ENCODE measurements at regions not wholly inside any gene's neighbourhood (a gene's known extent, or its start where the extent isn't known, plus 50 kb on each side); places are given as distances from the start of the nearest gene placed in this dataset.

- H3K4me1 ChIP-seq (ENCODE audit: control insufficient read depth in 2 of 2, insufficient read depth in 2 of 2, low read length in 2 of 2), result peaks cover 6 to 7% of the 10 kb centered on the region in 2 donors
- H3K27me3 ChIP-seq (replicated peaks in 1 of 4; ENCODE audit: control extremely low read depth in 1 of 4, control insufficient read depth in 3 of 4, insufficient read depth in 4 of 4, low read length in 3 of 4), result no peaks in the 10 kb centered on the region
- no peaks in the 10 kb centered on the region for H3K36me3 ChIP-seq (replicated peaks in 1 of 2; ENCODE audit: control extremely low read depth in 1 of 2, control insufficient read depth in 1 of 2, extremely low read depth in 1 of 2, insufficient read depth in 2 of 2, low read length in 1 of 2)
- no peak overlapping the region for H2AFZ ChIP-seq (ENCODE audit: insufficient read depth, low read depth, low read length, poor library complexity, severe bottlenecking)
- ChIA-PET POLR2A (no interaction called here), CTCF (no interaction called here)
- H3K9me3 Mint-ChIP-seq (ENCODE audit: insufficient read depth), result no peaks in the 10 kb centered on the region
- ATAC-seq (ENCODE audit: low read depth) (no peak), DNase-seq (no peak)
- 85% methylated on average over 7 of the region's 7 CpGs for WGBS (ENCODE audit: insufficient coverage)
- no peak overlapping the region for H3K4me2 ChIP-seq (replicated peaks; ENCODE audit: low read depth, low read length, poor library complexity, severe bottlenecking)
- TF ChIP-seq EZH2 (IDR thresholded peaks at IDR 0.05; ENCODE audit: borderline replicate concordance, insufficient read depth, low read depth, low read length, poor library complexity, severe bottlenecking) (no peak), CTCF (IDR thresholded peaks at IDR 0.05) (no peak)
- intact Hi-C loops (cut with micrococcal nuclease), result no loop called here
- no peaks in the 10 kb centered on the region for H3K9me3 ChIP-seq (ENCODE audit: control extremely low read depth in 1 of 3, control insufficient read depth in 2 of 3, insufficient read depth in 1 of 3, low read length in 2 of 3)
- no peaks in the 10 kb centered on the region for H4K20me1 ChIP-seq (ENCODE audit: control insufficient read depth, insufficient read depth, low read length, poor library complexity, severe bottlenecking)
- peaks cover 5% of the 10 kb centered on the region for H3K4me1 Mint-ChIP-seq
- H3K79me2 ChIP-seq (ENCODE audit: control insufficient read depth, insufficient read depth, low read length), result no peaks in the 10 kb centered on the region
- H3K9ac ChIP-seq (ENCODE audit: low read length), result no peak overlapping the region
- no peak overlapping the region for H3K4me3 Mint-ChIP-seq
- H3K27ac Mint-ChIP-seq, result no peak overlapping the region
- H3K4me3 ChIP-seq (ENCODE audit: control extremely low read depth in 1 of 5, extremely low read depth in 1 of 5, insufficient read depth in 1 of 5, low read depth in 2 of 5, low read length in 4 of 5), result no peak overlapping the region
- H3K27ac ChIP-seq (ENCODE audit: low read length in 2 of 2), result no peak overlapping the region
- H3K27me3 Mint-ChIP-seq, result peaks cover 11% of the 10 kb centered on the region
Observed at GRCh38 chr11:8838248-8838647, 72.7 kb upstream of the AKIP1 start.

GRCh38 chr11:8839306-8839956, 71.6 kb upstream of the AKIP1 start:
- POLR2A ChIA-PET, result interaction anchor here (0.8 kb wide), 1 partner anchor 853 kb away, joined by 7 read pairs; the partner anchor contains the start of gene EIF3F
- H2AFZ ChIP-seq (ENCODE audit: insufficient read depth, low read depth, low read length, poor library complexity, severe bottlenecking), result no peak overlapping the region
- Mint-ChIP-seq H3K4me3 (no peak overlapping the region), H3K27me3 (peaks cover 18% of the 10 kb centered on the region), H3K9me3 (ENCODE audit: insufficient read depth) (no peaks in the 10 kb centered on the region), H3K4me1 (no peaks in the 10 kb centered on the region), H3K27ac (no peak overlapping the region)
- no peaks in the 10 kb centered on the region for H3K27me3 ChIP-seq (replicated peaks in 1 of 4; ENCODE audit: control extremely low read depth in 1 of 4, control insufficient read depth in 3 of 4, insufficient read depth in 4 of 4, low read length in 3 of 4)
- ATAC-seq (ENCODE audit: low read depth), result no peak
- no peak for DNase-seq
- no peaks in the 10 kb centered on the region for H3K4me1 ChIP-seq (ENCODE audit: control insufficient read depth in 2 of 2, insufficient read depth in 2 of 2, low read length in 2 of 2)
- no peaks in the 10 kb centered on the region for H3K9me3 ChIP-seq (ENCODE audit: control extremely low read depth in 1 of 3, control insufficient read depth in 2 of 3, insufficient read depth in 1 of 3, low read length in 2 of 3)
- no peaks in the 10 kb centered on the region for H3K36me3 ChIP-seq (replicated peaks in 1 of 2; ENCODE audit: control extremely low read depth in 1 of 2, control insufficient read depth in 1 of 2, extremely low read depth in 1 of 2, insufficient read depth in 2 of 2, low read length in 1 of 2)
- H3K4me2 ChIP-seq (replicated peaks; ENCODE audit: low read depth, low read length, poor library complexity, severe bottlenecking), result no peak overlapping the region
- H3K79me2 ChIP-seq (ENCODE audit: control insufficient read depth, insufficient read depth, low read length), result no peaks in the 10 kb centered on the region
- H3K9ac ChIP-seq (ENCODE audit: low read length), result no peak overlapping the region
- CTCF ChIA-PET, result interaction anchor here (0.6 to 0.7 kb wide), 2 partner anchors 288 to 576 kb away, joined by 3 read pairs; partner anchors contain the start of gene LMO1
- no CpG with 5 or more reads among the region's 1 CpG for WGBS (ENCODE audit: insufficient coverage)
- H3K27ac ChIP-seq (ENCODE audit: low read length in 2 of 2), result no peak overlapping the region
- TF ChIP-seq CTCF (IDR thresholded peaks at IDR 0.05), result no peak
- no peak for TF ChIP-seq EZH2 (IDR thresholded peaks at IDR 0.05; ENCODE audit: borderline replicate concordance, insufficient read depth, low read depth, low read length, poor library complexity, severe bottlenecking)
- no peaks in the 10 kb centered on the region for H4K20me1 ChIP-seq (ENCODE audit: control insufficient read depth, insufficient read depth, low read length, poor library complexity, severe bottlenecking)
- intact Hi-C loops (cut with micrococcal nuclease), result no loop called here
- H3K4me3 ChIP-seq (ENCODE audit: control extremely low read depth in 1 of 5, extremely low read depth in 1 of 5, insufficient read depth in 1 of 5, low read depth in 2 of 5, low read length in 4 of 5), result no peak overlapping the region

Data from B cell (primary cell).